ENCODE measurements at regions not wholly inside any gene's neighbourhood (a gene's known extent, or its start where the extent isn't known, plus 50 kb on each side); places are given as distances from the start of the nearest gene placed in this dataset.

DNA sequence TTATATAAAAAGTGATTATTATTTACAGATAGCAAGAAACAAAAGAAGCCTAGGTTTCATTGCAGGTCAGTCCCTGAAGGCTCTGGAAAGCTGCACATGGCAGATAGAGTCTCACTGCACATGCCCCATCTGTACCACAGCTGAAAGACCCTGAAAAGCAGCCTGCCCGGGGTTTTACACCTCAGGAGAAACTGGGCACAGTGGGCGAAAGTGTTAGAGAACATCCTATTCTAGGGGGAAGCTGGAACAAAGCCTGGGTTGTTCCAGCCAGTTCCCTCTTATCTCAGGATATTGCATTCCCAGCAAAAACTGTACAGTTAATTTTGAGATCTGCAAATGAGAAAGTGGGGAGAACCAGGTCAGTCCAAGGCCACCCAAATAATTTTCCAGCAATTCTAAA lies 419.7 kb downstream of the CNTNAP4 start:
- TF ChIP-seq, protein P1, sequence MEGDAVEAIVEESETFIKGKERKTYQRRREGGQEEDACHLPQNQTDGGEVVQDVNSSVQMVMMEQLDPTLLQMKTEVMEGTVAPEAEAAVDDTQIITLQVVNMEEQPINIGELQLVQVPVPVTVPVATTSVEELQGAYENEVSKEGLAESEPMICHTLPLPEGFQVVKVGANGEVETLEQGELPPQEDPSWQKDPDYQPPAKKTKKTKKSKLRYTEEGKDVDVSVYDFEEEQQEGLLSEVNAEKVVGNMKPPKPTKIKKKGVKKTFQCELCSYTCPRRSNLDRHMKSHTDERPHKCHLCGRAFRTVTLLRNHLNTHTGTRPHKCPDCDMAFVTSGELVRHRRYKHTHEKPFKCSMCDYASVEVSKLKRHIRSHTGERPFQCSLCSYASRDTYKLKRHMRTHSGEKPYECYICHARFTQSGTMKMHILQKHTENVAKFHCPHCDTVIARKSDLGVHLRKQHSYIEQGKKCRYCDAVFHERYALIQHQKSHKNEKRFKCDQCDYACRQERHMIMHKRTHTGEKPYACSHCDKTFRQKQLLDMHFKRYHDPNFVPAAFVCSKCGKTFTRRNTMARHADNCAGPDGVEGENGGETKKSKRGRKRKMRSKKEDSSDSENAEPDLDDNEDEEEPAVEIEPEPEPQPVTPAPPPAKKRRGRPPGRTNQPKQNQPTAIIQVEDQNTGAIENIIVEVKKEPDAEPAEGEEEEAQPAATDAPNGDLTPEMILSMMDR (IDR thresholded peaks at IDR 0.05; ENCODE audit: poor library complexity) = no peak
- TF ChIP-seq EZH2 (IDR thresholded peaks at IDR 0.05; ENCODE audit: borderline replicate concordance) (no peak), EZH2phosphoT487 (IDR thresholded peaks at IDR 0.05; ENCODE audit: low read depth, severe bottlenecking, unreplicated experiment) (no peak)

All from hepatocyte (in vitro differentiated cells).